ENCODE measurements at regions not wholly inside any gene's neighbourhood (a gene's known extent, or its start where the extent isn't known, plus 50 kb on each side); places are given as distances from the start of the nearest gene placed in this dataset.

GRCh38 chr1:229756666-229757065 lies 130.6 kb downstream of the URB2 start:
- TF ChIP-seq POLR2A (IDR thresholded peaks at IDR 0.05) (no peak), CTCF (IDR thresholded peaks at IDR 0.05) (no peak)
